ENCODE measurements at regions not wholly inside any gene's neighbourhood (a gene's known extent, or its start where the extent isn't known, plus 50 kb on each side); places are given as distances from the start of the nearest gene placed in this dataset.

DNA sequence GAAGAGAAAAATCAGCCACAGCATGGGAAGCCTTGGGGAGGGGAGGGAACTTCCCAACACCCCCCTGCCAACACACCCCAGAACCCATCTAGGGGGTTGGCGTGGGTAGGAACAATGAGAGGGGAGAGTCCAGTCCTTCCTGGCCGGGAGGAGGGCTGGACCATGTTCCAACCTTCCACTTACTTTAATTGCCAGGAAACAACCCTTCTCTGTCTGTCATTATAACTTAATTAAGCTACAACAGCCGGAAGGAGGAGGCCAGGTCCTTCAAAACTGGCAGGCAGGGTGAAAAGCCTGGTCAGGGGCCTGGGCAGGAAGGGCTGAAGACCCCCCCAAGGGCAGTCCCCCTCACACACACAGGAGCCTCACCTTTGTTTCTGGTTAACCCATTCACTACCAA is 447.0 kb downstream of the SOX9 start (continued):
- TF ChIP-seq NANOG (IDR thresholded peaks at IDR 0.05; ENCODE audit: borderline replicate concordance) (no peak), POLR2AphosphoS5 (IDR thresholded peaks at IDR 0.05; ENCODE audit: low read depth) (no peak), CTCF (conservative IDR thresholded peaks at IDR 0.05; ENCODE audit: low read depth in 2 of 2) (no peak), ETS1 (IDR thresholded peaks at IDR 0.05) (no peak), STAT1 (IDR thresholded peaks at IDR 0.05; ENCODE audit: unreplicated experiment) (no peak), EZH2 (IDR thresholded peaks at IDR 0.05; ENCODE audit: low read depth, unreplicated experiment) (no peak), CREB1 (CRISPR knock-in tag; IDR thresholded peaks at IDR 0.05; ENCODE audit: low read depth) (no peak), ZNF114 (CRISPR knock-in tag; IDR thresholded peaks at IDR 0.05) (no peak)

DNA sequence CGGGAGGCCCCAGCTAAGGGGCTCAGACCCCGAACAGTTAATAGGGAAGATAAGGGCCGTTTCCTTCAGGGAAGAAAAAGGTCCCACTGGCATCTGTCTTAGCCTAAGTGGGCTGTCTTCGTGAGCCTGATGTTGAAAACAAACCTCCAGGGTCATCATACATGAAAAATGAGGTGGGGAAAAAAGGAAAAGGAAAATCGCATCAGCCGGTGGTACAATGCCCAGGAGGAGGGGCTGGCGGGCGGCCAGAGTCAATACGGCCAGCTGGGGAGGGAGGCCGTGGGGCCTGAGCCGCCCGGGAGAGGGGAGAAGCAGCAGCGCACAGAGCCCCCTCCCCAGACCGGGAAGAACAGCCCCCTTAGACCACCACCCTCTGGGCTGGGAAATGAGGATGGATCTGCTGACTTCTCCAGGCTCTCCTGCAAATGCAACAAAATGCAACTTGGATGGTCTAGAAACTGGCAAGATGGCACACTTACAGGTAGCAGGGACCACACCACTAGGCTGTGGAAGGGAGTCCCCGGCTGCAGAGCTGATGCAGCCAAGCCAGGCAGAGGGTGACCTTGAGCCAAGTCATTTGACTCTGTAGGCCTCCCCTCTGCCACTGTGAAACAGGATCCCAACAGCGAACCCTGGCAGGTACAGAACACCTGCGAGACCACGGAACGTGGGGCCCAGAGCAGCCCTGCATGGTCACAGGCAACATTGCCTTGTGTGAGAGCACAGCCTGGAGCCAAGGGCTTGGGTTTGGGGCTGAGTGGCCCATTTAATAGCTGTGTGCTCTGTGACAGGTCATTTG is 448.5 kb downstream of the SOX9 start:
- peaks cover 6% of the 10 kb centered on the region for H3K4me1 Mint-ChIP-seq
- H3K27me3 Mint-ChIP-seq (ENCODE audit: insufficient read depth, low read depth, poor library complexity) = peaks cover 9% of the 10 kb centered on the region

More for the DNA sequence above, 448.5 kb downstream of the SOX9 start:
- ATAC-seq (peak; percentile 38), DNase-seq (ENCODE audit: low spot score) (no peak)
- H3K4me2 ChIP-seq = no peak overlapping the region
- Mint-ChIP-seq H3K4me3 (no peak overlapping the region), H3K9me3 (no peaks in the 10 kb centered on the region), H3K36me3 (ENCODE audit: low read depth) (no peaks in the 10 kb centered on the region), H3K27ac (no peak overlapping the region)
- H3K9me2 ChIP-seq (ENCODE audit: insufficient read depth) = peaks cover 6% of the 10 kb centered on the region; the same call in 1 of the 2 replicates
- no peaks in the 10 kb centered on the region for H3F3A ChIP-seq (replicated peaks; ENCODE audit: low read depth)
- H3K4me1 ChIP-seq (ENCODE audit: insufficient read depth) = no peaks in the 10 kb centered on the region
- H2AFZ ChIP-seq = no peak overlapping the region
- no peaks in the 10 kb centered on the region for H3K27me3 ChIP-seq (ENCODE audit: insufficient read depth)
- H3K4me3 ChIP-seq = no peak overlapping the region
- no peak overlapping the region for H3K27ac ChIP-seq (ENCODE audit: low read depth)
- H3K36me3 ChIP-seq (ENCODE audit: insufficient read depth) = no peaks in the 10 kb centered on the region
- H4K20me1 ChIP-seq (replicated peaks; ENCODE audit: insufficient read depth) = no peaks in the 10 kb centered on the region
- no peaks in the 10 kb centered on the region for H3K79me2 ChIP-seq (replicated peaks; ENCODE audit: insufficient read depth)
- TF ChIP-seq EZH2 (IDR thresholded peaks at IDR 0.05; ENCODE audit: low read depth, unreplicated experiment) (no peak), JUNB (IDR thresholded peaks at IDR 0.05; ENCODE audit: unreplicated experiment) (no peak), ZNF462 (CRISPR knock-in tag; IDR thresholded peaks at IDR 0.05) (no peak), REST (IDR thresholded peaks at IDR 0.05; ENCODE audit: unreplicated experiment) (no peak), STAT1 (IDR thresholded peaks at IDR 0.05; ENCODE audit: unreplicated experiment) (no peak), NANOG (IDR thresholded peaks at IDR 0.05; ENCODE audit: borderline replicate concordance) (no peak), EZH2phosphoT487 (IDR thresholded peaks at IDR 0.05; ENCODE audit: unreplicated experiment) (no peak), CREB1 (CRISPR knock-in tag; IDR thresholded peaks at IDR 0.05; ENCODE audit: low read depth) (no peak)

All from GM23338 (cell line).